ENCODE measurements at regions not wholly inside any gene's neighbourhood (a gene's known extent, or its start where the extent isn't known, plus 50 kb on each side); places are given as distances from the start of the nearest gene placed in this dataset.

DNA sequence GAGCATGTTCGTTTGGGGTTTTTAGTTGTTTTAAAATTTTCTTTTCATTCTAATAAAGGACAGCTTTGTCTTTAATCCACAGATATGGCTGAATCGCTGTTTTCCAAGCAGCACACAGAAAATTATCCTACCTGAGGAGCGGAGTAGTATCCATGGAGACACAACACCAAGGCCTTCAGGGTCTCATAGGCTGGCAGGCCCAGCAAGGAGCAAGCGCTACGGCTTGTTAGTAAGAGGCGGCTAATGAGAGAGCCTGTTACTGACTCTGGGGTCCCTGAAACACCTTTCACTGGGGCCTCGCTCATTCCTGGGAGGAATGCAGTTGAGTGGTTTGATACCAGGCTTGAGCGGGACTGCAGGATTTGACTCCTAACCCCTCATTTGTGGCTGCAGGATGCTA is 303.8 kb upstream of the CDH4 start:
- Mint-ChIP-seq H3K4me1 (no peaks in the 10 kb centered on the region), H3K27me3 (ENCODE audit: insufficient read depth) (peaks cover 62% of the 10 kb centered on the region), H3K27ac (no peak overlapping the region), H3K36me3 (ENCODE audit: low read depth) (no peaks in the 10 kb centered on the region), H3K9me3 (no peaks in the 10 kb centered on the region), H3K4me3 (no peak overlapping the region)
- WGBS, 2 experiments (ENCODE audit: insufficient coverage in 1 of 2, insufficient read length in 1 of 2): 88 to 91% methylated on average over 5 to 8 of the region's 8 CpGs
- no peaks in the 10 kb centered on the region for H3K4me1 ChIP-seq (ENCODE audit: control insufficient read depth, insufficient read depth, low read length)
- no peaks in the 10 kb centered on the region for H3K9me3 ChIP-seq (ENCODE audit: control insufficient read depth, low read length)
- H3K9ac ChIP-seq (ENCODE audit: extremely low read depth, low read length, poor library complexity, severe bottlenecking): no peak overlapping the region
- no peak for DNase-seq
- TF ChIP-seq, protein P1, sequence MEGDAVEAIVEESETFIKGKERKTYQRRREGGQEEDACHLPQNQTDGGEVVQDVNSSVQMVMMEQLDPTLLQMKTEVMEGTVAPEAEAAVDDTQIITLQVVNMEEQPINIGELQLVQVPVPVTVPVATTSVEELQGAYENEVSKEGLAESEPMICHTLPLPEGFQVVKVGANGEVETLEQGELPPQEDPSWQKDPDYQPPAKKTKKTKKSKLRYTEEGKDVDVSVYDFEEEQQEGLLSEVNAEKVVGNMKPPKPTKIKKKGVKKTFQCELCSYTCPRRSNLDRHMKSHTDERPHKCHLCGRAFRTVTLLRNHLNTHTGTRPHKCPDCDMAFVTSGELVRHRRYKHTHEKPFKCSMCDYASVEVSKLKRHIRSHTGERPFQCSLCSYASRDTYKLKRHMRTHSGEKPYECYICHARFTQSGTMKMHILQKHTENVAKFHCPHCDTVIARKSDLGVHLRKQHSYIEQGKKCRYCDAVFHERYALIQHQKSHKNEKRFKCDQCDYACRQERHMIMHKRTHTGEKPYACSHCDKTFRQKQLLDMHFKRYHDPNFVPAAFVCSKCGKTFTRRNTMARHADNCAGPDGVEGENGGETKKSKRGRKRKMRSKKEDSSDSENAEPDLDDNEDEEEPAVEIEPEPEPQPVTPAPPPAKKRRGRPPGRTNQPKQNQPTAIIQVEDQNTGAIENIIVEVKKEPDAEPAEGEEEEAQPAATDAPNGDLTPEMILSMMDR (conservative IDR thresholded peaks at IDR 0.05): no peak
- H3K27ac ChIP-seq (ENCODE audit: low read depth, low read length): no peak overlapping the region
- H3K4me3 ChIP-seq (ENCODE audit: low read length): no peak overlapping the region
- H3K27me3 ChIP-seq (ENCODE audit: control insufficient read depth, insufficient read depth, low read length, poor library complexity, severe bottlenecking): no peaks in the 10 kb centered on the region
- H3K36me3 ChIP-seq (ENCODE audit: control insufficient read depth, insufficient read depth, low read length): no peaks in the 10 kb centered on the region

DNA sequence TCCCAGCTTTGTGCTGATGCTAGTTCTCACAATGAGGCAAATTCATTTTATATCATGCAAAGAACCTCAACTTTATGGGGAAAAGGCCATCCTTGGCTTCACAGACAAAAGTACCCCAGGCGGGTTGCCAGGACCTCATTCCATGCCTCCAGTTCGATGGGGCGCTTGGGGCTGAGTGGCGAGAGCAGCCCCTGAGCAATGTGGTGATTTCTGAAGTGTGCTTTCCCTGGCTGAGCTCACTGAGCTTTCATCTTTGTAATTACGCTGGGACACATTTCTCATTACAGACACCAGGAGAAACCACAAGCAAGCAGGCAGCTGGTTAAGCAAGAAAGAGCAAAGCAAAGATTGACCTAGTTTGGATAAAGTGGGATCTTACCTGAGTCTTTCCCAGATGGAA is 301.5 kb upstream of the CDH4 start:
- no peaks in the 10 kb centered on the region for H3K4me1 Mint-ChIP-seq

DNA sequence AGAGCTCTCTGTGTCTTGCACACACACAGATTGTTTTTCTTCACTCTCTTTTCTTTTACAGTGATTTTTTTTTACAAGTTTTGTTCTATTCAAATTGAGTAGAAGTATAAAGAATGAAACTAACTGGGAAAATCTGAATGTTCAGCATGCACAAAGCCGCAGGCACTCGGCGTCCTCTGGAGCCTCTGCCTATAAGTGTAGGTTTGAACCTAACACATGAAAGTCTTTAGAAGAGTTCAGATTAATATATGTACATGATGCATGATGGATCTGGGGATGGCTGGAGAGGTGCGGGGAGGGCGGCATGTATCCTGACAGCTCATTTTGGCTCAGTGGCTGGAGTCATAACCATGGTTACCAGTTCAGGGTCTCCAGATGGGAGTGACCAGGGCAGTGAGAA is 301.1 kb upstream of the CDH4 start:
- Histone ChIP-seq H3K9ac (ENCODE audit: extremely low read depth, low read length, poor library complexity, severe bottlenecking) (no peak overlapping the region), H3K36me3 (ENCODE audit: control insufficient read depth, insufficient read depth, low read length) (no peaks in the 10 kb centered on the region), H3K4me3 (ENCODE audit: low read length) (no peak overlapping the region), H3K4me1 (ENCODE audit: control insufficient read depth, insufficient read depth, low read length) (no peaks in the 10 kb centered on the region), H3K27ac (ENCODE audit: low read depth, low read length) (no peak overlapping the region), H3K9me3 (ENCODE audit: control insufficient read depth, low read length) (no peaks in the 10 kb centered on the region), H3K27me3 (ENCODE audit: control insufficient read depth, insufficient read depth, low read length, poor library complexity, severe bottlenecking) (no peaks in the 10 kb centered on the region)
- TF ChIP-seq, protein P1 (conservative IDR thresholded peaks at IDR 0.05): no peak
- Mint-ChIP-seq H3K9me3 (no peaks in the 10 kb centered on the region), H3K27me3 (ENCODE audit: insufficient read depth) (peaks cover 63% of the 10 kb centered on the region), H3K4me1 (no peaks in the 10 kb centered on the region), H3K27ac (no peak overlapping the region), H3K4me3 (no peak overlapping the region), H3K36me3 (ENCODE audit: low read depth) (no peaks in the 10 kb centered on the region)
- WGBS, 2 experiments (ENCODE audit: insufficient coverage in 1 of 2, insufficient read length in 1 of 2): 95 to 97% methylated on average over 3 to 5 of the region's 5 CpGs
- no peak for DNase-seq

More for the DNA sequence above, 301.5 kb upstream of the CDH4 start:
- H3K9me3 Mint-ChIP-seq: no peaks in the 10 kb centered on the region
- H3K36me3 Mint-ChIP-seq (ENCODE audit: low read depth): no peaks in the 10 kb centered on the region
- H3K4me3 ChIP-seq (ENCODE audit: low read length): no peak overlapping the region
- H3K4me1 ChIP-seq (ENCODE audit: control insufficient read depth, insufficient read depth, low read length): no peaks in the 10 kb centered on the region
- no peaks in the 10 kb centered on the region for H3K27me3 ChIP-seq (ENCODE audit: control insufficient read depth, insufficient read depth, low read length, poor library complexity, severe bottlenecking)
- WGBS, 2 experiments (ENCODE audit: insufficient coverage in 1 of 2, insufficient read length in 1 of 2): 86 to 100% methylated on average over 4 to 5 of the region's 5 CpGs
- peaks cover 63% of the 10 kb centered on the region for H3K27me3 Mint-ChIP-seq (ENCODE audit: insufficient read depth)
- no peaks in the 10 kb centered on the region for H3K36me3 ChIP-seq (ENCODE audit: control insufficient read depth, insufficient read depth, low read length)
- DNase-seq: no peak
- no peak overlapping the region for H3K27ac ChIP-seq (ENCODE audit: low read depth, low read length)
- TF ChIP-seq, protein P1 (conservative IDR thresholded peaks at IDR 0.05): no peak
- H3K9ac ChIP-seq (ENCODE audit: extremely low read depth, low read length, poor library complexity, severe bottlenecking): no peak overlapping the region
- no peaks in the 10 kb centered on the region for H3K9me3 ChIP-seq (ENCODE audit: control insufficient read depth, low read length)
- no peak overlapping the region for H3K27ac Mint-ChIP-seq
- H3K4me3 Mint-ChIP-seq: no peak overlapping the region

Data from endodermal cell (in vitro differentiated cells).